DMS53 treated with DMSO at 0.1 percent for 48 hours (cell line): ENCODE measurements at regions not wholly inside any gene's neighbourhood (a gene's known extent, or its start where the extent isn't known, plus 50 kb on each side); places are given as distances from the start of the nearest gene placed in this dataset.
A peak's percentile ranks its signal among the peaks of the same experiment; 100 is the strongest.
"Not testable (repeated sequence)": the region's sequence is repeated elsewhere in the genome, so short reads cannot be mapped to it uniquely, and the experiment has no call there.

ENCODE experiments used
- DNase-seq: peaks from one replicate; lab custom pipeline; 2025; ENCODE audit not compliant: unreplicated experiment; lab: John Stamatoyannopoulos, UW

DNA sequence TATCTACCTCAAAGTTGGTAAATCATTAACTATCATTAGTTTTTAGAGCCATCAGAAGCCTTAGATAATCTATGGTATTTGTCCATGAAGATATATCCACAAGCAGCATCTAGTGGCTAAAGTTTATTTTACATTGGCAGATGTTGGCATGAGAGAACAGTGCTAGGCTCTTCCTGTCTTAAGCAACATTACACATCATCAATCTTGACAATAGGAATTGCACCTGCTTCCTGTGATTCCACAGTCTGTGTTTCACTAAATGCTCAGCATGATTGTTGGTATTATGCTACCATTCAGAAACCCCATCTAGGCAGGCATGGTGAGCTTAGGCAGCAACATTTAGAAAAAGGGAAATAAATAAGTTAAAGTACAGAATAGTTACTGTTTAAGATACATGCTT is 246.6 kb downstream of the SLCO4C1 start:
- DNase-seq: peak; percentile 97

- DNase-seq: peak; percentile 59
Observed at GRCh38 chr5:102048940-102049339, 247.1 kb downstream of the SLCO4C1 start.

DNA sequence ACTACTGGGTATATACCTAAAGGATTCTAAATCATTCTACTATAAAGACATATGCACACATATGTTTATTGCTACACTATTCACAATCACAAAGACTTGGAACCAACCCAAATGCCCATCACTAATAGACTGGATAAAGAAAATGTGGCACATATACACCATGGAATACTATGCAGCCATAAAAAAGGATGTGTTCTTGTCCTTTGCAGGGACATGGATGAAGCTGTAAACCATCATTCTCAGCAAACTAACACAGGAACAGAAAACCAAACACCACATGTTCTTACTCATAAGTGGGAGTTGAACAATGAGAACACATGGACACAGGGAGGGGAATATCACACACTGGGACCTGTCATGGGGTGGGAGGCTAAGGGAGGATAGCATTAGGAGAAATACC is 249.0 kb downstream of the SLCO4C1 start:
- not testable (repeated sequence) for DNase-seq

DNA sequence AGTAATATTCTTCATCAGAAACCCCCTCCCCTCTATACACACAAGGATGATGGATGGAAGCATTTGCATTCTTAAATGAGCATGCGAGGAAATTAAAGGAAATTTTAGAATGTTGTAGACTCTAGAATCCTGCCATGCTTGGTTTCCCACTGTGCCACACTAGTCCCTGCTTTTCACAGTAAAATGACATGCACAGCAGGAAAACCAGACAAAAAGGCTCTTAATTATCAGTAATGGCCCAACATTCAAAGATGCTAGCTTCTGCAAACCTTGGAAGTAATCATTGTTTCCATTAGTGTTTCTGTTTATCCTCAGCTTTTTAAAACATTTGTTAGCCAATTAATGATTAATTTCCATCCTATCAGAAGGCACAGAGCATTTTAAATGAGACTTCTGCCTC is 255.8 kb downstream of the SLCO4C1 start:
- no peak for DNase-seq

- DNase-seq: no peak
Observed at GRCh38 chr5:102036927-102037326, 259.2 kb downstream of the SLCO4C1 start.

GRCh38 chr5:102031711-102032110 is 264.4 kb downstream of the SLCO4C1 start:
- DNase-seq: no peak

GRCh38 chr5:102018690-102019089 is 277.4 kb downstream of the SLCO4C1 start:
- DNase-seq: no peak

- DNase-seq: no peak
Observed at GRCh38 chr5:102018279-102018678, 277.8 kb downstream of the SLCO4C1 start.

DNA sequence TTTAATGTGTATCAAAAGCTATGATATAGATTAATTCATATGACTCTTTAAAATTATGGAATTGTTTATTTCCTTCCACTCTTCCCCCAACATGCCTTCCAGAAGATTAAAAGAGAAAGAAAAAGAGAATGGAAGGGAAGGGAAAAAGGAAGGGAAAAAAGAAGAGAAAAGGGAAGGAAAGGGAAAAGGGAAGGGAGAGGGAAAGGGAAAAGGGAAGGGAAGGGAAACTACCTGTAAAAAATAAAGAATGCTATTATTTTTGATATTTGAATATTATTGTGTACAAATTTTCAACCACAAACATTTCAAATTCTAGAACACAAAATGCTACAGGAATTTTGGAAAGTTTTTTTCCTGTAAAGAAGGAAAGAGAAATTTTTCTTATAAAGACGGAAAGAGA is 281.7 kb downstream of the SLCO4C1 start:
- no peak for DNase-seq

DNA sequence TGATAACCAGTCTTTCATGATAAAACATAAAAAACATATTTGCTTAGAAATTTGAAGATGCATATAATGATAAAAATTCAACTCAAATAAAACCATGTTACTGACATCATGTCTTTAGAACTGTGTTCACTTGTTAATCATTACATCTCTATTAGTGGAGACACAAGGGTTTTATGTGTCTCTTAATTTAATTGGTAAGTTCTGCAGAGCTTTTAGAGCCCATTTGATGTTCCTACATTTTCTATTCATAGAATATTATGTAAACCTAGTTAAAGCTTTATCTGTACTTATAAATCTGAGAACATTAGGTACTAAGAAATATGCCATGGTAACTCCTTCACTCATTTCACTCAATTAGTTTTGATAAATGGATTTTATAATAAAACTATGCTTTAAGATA is 285.4 kb downstream of the SLCO4C1 start:
- no peak for DNase-seq

DNA sequence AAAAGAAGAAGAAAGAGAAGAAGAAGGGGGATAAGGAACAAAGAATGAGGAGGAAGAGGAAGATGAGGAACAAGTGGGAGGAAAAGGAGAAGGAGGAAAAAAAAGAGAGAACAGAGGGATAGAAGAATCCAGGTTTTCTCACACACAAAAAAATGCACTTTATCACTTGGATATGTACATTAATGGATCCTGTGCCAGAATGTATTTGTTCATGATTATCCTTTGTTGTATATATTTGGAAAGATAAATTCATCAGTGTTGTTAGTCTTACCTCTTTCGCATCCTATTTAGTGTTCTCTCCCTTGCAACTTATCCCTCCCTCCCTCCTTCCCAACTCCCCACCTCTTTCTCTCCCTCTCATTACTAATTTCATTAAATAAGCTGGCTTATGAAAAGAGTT is 298.8 kb downstream of the SLCO4C1 start:
- no peak for DNase-seq

DNA sequence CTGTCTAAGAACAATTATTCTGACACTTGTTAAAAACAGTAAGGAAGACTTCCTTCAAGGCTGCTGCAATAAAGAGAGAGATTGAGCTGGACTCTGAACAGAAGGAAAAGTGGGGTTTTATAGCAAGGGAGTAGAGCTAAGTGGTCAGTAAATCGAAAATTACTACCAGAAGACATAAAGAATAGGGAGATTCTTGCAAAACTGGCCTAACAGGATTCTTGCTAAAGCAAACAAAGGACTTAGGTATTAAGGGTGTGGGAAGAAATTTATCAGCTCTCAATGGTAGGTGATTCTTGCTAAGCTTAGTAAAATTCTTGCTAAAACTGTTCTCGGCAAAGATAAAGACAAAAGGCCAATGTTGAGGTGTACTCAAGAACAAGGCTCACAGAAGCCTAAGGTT is 300.5 kb downstream of the SLCO4C1 start:
- peak; percentile 76 for DNase-seq

GRCh38 chr5:101991486-101991885 is 304.6 kb downstream of the SLCO4C1 start:
- peak; percentile 30 for DNase-seq

GRCh38 chr5:101989659-101990058 is 306.4 kb downstream of the SLCO4C1 start:
- no peak for DNase-seq

GRCh38 chr5:101977729-101978345 is 318.2 kb downstream of the SLCO4C1 start:
- DNase-seq: peak; percentile 78

- DNase-seq: no peak
Observed at GRCh38 chr5:101976933-101977332, 319.2 kb downstream of the SLCO4C1 start.

GRCh38 chr5:101969742-101970141 is 326.3 kb downstream of the SLCO4C1 start:
- DNase-seq: peak; percentile 6

DNA sequence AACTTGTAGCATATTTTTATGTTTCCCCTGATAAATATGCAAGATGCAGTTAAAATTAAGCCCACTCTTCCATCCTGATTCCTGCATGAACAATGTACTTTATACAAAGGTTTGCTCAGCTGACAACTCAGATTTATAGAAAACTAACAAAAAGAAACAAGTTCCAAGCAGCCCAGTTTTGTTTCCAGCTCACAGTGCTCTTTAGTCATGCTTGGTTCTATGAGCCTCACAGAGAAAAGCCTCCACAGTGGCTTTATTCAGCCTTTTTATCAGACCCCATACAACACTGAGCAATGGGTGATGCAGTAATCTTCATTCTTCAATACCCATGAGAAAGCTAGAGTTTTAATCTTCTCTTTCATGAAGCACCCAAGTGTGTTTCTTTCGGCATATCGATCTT is 329.6 kb downstream of the SLCO4C1 start:
- no peak for DNase-seq

DNA sequence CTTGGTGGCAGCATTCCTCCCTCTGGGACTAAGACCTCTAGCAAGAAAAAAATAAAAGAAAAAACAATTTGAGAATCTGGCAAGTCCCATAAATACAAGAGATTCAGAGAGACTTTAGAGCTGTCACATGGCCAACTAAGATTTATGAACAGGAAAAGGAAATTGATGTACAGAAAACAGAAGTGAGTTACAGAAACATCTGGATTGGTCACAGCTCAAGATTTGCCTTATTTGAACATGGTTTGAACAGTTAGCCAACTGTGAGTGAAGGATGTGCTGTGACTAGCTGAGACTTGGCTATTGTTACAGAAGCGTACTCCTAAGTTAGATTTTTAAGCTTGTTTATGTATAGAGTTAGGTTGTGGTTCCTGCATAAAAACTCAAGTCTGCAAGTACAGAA is 340.2 kb downstream of the SLCO4C1 start:
- DNase-seq: no peak

GRCh38 chr5:101950019-101950418 is 346.1 kb downstream of the SLCO4C1 start:
- DNase-seq: no peak

DNA sequence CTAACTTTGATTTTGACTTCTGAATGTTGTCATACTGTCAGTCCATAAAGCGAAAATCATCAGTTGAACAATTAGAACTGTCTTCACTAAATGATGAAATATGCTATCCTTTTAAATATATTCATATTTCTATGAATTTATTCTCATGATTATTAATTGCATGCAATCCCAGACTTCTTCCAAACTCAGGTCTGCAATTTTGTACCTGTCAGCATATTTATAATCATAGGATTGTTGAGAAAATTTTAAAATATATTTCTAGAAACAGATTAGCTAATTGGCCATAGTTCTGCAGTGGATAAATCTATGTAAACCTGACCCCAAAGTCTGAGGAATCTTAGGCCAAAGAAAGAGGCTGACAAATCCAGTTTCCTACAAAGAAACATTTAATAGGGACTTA is 347.5 kb downstream of the SLCO4C1 start:
- no peak for DNase-seq

DNA sequence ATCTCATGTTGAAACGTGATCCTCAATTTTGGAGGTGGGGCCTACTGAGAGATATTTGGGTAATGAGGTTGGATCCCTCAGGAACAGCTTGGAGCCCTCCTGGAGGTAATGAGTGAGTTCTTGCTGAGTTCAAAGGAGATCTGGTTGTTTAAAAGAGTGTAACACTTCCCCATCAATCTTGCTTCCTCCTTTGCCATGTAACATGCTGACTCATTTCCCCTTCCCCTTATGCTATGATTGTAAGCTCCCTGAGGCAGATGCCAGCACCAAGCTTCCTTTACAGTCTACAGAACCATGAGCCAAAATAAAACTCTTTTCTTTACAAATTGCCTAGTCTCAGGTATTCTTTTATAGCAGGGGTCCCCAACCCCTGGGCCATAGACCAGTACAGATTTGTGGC is 352.3 kb downstream of the SLCO4C1 start:
- DNase-seq: no peak

GRCh38 chr5:101942321-101942882 is 353.7 kb downstream of the SLCO4C1 start:
- DNase-seq: peak; percentile 55
